ENCODE measurements at regions not wholly inside any gene's neighbourhood (a gene's known extent, or its start where the extent isn't known, plus 50 kb on each side); places are given as distances from the start of the nearest gene placed in this dataset.

GRCh38 chr4:145285928-145286327, 105.5 kb upstream of the OTUD4 start:
- no peak for TF ChIP-seq CTCF (IDR thresholded peaks at IDR 0.05; ENCODE audit: low read depth, low read length)
- no peaks in the 10 kb centered on the region for H3K9me3 ChIP-seq (ENCODE audit: severe bottlenecking)
- H3K27ac ChIP-seq = no peak overlapping the region
- H3K4me3 ChIP-seq (ENCODE audit: low read depth, low read length) = no peak overlapping the region
- DNase-seq = no peak
- no peaks in the 10 kb centered on the region for H3K27me3 ChIP-seq (ENCODE audit: insufficient read depth, low read depth, severe bottlenecking)
- H3K36me3 ChIP-seq = no peaks in the 10 kb centered on the region

GRCh38 chr4:145283909-145284308, 103.5 kb upstream of the OTUD4 start:
- no peak for DNase-seq
- no peaks in the 10 kb centered on the region for H3K36me3 ChIP-seq
- no peak overlapping the region for H3K27ac ChIP-seq
- TF ChIP-seq CTCF (IDR thresholded peaks at IDR 0.05; ENCODE audit: low read depth, low read length) = no peak
- H3K9me3 ChIP-seq (ENCODE audit: severe bottlenecking) = no peaks in the 10 kb centered on the region
- H3K27me3 ChIP-seq (ENCODE audit: insufficient read depth, low read depth, severe bottlenecking) = no peaks in the 10 kb centered on the region
- H3K4me3 ChIP-seq (ENCODE audit: low read depth, low read length) = no peak overlapping the region

GRCh38 chr4:145281951-145282350, 101.6 kb upstream of the OTUD4 start:
- Histone ChIP-seq H3K36me3 (no peaks in the 10 kb centered on the region), H3K9me3 (ENCODE audit: severe bottlenecking) (no peaks in the 10 kb centered on the region), H3K27me3 (ENCODE audit: insufficient read depth, low read depth, severe bottlenecking) (no peaks in the 10 kb centered on the region), H3K4me3 (ENCODE audit: low read depth, low read length) (no peak overlapping the region), H3K27ac (no peak overlapping the region)
- DNase-seq = no peak
- no peak for TF ChIP-seq CTCF (IDR thresholded peaks at IDR 0.05; ENCODE audit: low read depth, low read length)

- H3K9me3 ChIP-seq (ENCODE audit: severe bottlenecking) = no peaks in the 10 kb centered on the region
- TF ChIP-seq CTCF (IDR thresholded peaks at IDR 0.05; ENCODE audit: low read depth, low read length) = no peak
- H3K27me3 ChIP-seq (ENCODE audit: insufficient read depth, low read depth, severe bottlenecking) = no peaks in the 10 kb centered on the region
- DNase-seq = no peak
- no peak overlapping the region for H3K27ac ChIP-seq
- no peak overlapping the region for H3K4me3 ChIP-seq (ENCODE audit: low read depth, low read length)
- no peaks in the 10 kb centered on the region for H3K36me3 ChIP-seq
Measured at GRCh38 chr4:145281224-145281623, 100.8 kb upstream of the OTUD4 start.

GRCh38 chr4:145280541-145280940, 100.2 kb upstream of the OTUD4 start:
- H3K36me3 ChIP-seq = no peaks in the 10 kb centered on the region
- H3K9me3 ChIP-seq (ENCODE audit: severe bottlenecking) = no peaks in the 10 kb centered on the region
- no peaks in the 10 kb centered on the region for H3K27me3 ChIP-seq (ENCODE audit: insufficient read depth, low read depth, severe bottlenecking)
- no peak overlapping the region for H3K27ac ChIP-seq
- DNase-seq = no peak
- no peak overlapping the region for H3K4me3 ChIP-seq (ENCODE audit: low read depth, low read length)
- TF ChIP-seq CTCF (IDR thresholded peaks at IDR 0.05; ENCODE audit: low read depth, low read length) = no peak

GRCh38 chr4:145279122-145279960, 99.0 kb upstream of the OTUD4 start:
- DNase-seq = peak; percentile 36
- Histone ChIP-seq H3K9me3 (ENCODE audit: severe bottlenecking) (no peaks in the 10 kb centered on the region), H3K36me3 (no peaks in the 10 kb centered on the region), H3K4me3 (ENCODE audit: low read depth, low read length) (no peak overlapping the region), H3K27me3 (ENCODE audit: insufficient read depth, low read depth, severe bottlenecking) (no peaks in the 10 kb centered on the region), H3K27ac (no peak overlapping the region)
- no peak for TF ChIP-seq CTCF (IDR thresholded peaks at IDR 0.05; ENCODE audit: low read depth, low read length)
